ENCODE measurements at regions not wholly inside any gene's neighbourhood (a gene's known extent, or its start where the extent isn't known, plus 50 kb on each side); places are given as distances from the start of the nearest gene placed in this dataset.

DNA sequence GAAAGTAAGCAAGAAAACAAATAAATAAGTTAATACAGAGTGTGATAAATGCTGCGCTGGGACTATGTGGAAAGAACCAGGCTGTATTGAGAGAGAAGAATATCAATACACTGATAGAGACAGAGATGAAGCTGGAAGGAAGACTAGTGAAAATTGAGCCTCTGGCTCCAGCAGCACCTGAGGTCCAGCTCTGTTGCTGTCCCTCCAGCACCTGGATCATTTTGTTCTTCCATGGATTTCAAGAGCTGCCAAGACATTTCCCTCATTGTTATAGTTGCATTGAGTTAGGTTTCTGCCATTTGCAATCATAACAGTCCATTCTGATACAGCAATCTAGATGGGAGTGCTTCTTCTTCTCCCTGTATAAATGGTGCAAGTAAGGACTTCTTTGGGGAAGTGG is 242.7 kb upstream of the FGGY start:
- no peak for FAIRE-seq
- in situ Hi-C loops (cut with MboI) (no loop called here), intact Hi-C loops (cut with micrococcal nuclease) (no loop called here)
- H3K36me3 ChIP-seq (ENCODE audit: control insufficient read depth, insufficient read depth, low read length) = no peaks in the 10 kb centered on the region
- 0% methylated on average over 1 of the region's 1 CpG for WGBS (ENCODE audit: insufficient coverage, low coverage, missing lambda C conversion rate)
- H2AFZ ChIP-seq (ENCODE audit: low read depth, low read length) = no peak overlapping the region
- ChIA-PET POLR2A (interaction anchor here (0.7 to 1.0 kb wide), 2 partner anchors 19 to 271 kb away, joined by 3 read pairs; no protein-coding TSS in a partner anchor), CTCF (ENCODE audit: low intra/inter-chr PET ratio) (no interaction called here)
- peaks cover 0 to 11% of the 10 kb centered on the region in 2 experiments; a peak in 3 of 5 replicates for H3K27me3 ChIP-seq (ENCODE audit: control insufficient read depth in 2 of 2, insufficient read depth in 2 of 2, low read length in 2 of 2)
- H3K4me3 ChIP-seq = no peak overlapping the region
- H3K4me1 ChIP-seq (replicated peaks in 1 of 2; ENCODE audit: control insufficient read depth in 2 of 2, insufficient read depth in 2 of 2, low read length in 2 of 2) = peaks cover 0 to 16% of the 10 kb centered on the region in 2 experiments; a peak in 3 of 5 replicates
- H3K27ac ChIP-seq (ENCODE audit: extremely low read depth, low read depth, low read length) = no peak overlapping the region
- no peak overlapping the region for H3K4me2 ChIP-seq (ENCODE audit: insufficient read depth, low read length)
- no peaks in the 10 kb centered on the region for H4K20me1 ChIP-seq (replicated peaks; ENCODE audit: control insufficient read depth, insufficient read depth, low read length)
- no TSS peak for BruUV-seq (replicated peaks)
- H3K9me3 ChIP-seq (replicated peaks; ENCODE audit: control insufficient read depth, insufficient read depth, low read depth, low read length) = no peaks in the 10 kb centered on the region
- no peaks in the 10 kb centered on the region for H3K9me1 ChIP-seq (ENCODE audit: control insufficient read depth, insufficient read depth, low read length)
- ATAC-seq = no peak
- no peak overlapping the region for H3K9ac ChIP-seq (ENCODE audit: insufficient read depth in 1 of 2, low read depth in 2 of 2, low read length in 2 of 2)
- DNase-seq (ENCODE audit: extremely low read depth in 1 of 4, low spot score in 3 of 4) = no peak
- no peaks in the 10 kb centered on the region for H3K79me2 ChIP-seq (ENCODE audit: control insufficient read depth, insufficient read depth, low read length)
- TF ChIP-seq GABPA (tag; conservative IDR thresholded peaks at IDR 0.05; ENCODE audit: low read depth) = no peak
- no peak for TF ChIP-seq SIX5 (IDR thresholded peaks at IDR 0.05; ENCODE audit: borderline replicate concordance in 1 of 2, insufficient read depth in 1 of 2, low read depth in 1 of 2, low read length in 2 of 2)
- no peak for TF ChIP-seq MEF2D (tag; conservative IDR thresholded peaks at IDR 0.05; ENCODE audit: low read depth)
- no peak for TF ChIP-seq RBM25 (IDR thresholded peaks at IDR 0.05; ENCODE audit: low read depth, low read length, severe bottlenecking)
- no peak for TF ChIP-seq CBFA2T3 (IDR thresholded peaks at IDR 0.05)
- TF ChIP-seq, protein P1, sequence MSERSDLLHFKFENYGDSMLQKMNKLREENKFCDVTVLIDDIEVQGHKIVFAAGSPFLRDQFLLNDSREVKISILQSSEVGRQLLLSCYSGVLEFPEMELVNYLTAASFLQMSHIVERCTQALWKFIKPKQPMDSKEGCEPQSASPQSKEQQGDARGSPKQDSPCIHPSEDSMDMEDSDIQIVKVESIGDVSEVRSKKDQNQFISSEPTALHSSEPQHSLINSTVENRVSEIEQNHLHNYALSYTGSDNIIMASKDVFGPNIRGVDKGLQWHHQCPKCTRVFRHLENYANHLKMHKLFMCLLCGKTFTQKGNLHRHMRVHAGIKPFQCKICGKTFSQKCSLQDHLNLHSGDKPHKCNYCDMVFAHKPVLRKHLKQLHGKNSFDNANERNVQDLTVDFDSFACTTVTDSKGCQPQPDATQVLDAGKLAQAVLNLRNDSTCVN (CRISPR knock-in tag; IDR thresholded peaks at IDR 0.05) = no peak
- TF ChIP-seq SRSF9 (IDR thresholded peaks at IDR 0.05; ENCODE audit: borderline replicate concordance, low read depth, low read length) = no peak
- TF ChIP-seq, protein P2, sequence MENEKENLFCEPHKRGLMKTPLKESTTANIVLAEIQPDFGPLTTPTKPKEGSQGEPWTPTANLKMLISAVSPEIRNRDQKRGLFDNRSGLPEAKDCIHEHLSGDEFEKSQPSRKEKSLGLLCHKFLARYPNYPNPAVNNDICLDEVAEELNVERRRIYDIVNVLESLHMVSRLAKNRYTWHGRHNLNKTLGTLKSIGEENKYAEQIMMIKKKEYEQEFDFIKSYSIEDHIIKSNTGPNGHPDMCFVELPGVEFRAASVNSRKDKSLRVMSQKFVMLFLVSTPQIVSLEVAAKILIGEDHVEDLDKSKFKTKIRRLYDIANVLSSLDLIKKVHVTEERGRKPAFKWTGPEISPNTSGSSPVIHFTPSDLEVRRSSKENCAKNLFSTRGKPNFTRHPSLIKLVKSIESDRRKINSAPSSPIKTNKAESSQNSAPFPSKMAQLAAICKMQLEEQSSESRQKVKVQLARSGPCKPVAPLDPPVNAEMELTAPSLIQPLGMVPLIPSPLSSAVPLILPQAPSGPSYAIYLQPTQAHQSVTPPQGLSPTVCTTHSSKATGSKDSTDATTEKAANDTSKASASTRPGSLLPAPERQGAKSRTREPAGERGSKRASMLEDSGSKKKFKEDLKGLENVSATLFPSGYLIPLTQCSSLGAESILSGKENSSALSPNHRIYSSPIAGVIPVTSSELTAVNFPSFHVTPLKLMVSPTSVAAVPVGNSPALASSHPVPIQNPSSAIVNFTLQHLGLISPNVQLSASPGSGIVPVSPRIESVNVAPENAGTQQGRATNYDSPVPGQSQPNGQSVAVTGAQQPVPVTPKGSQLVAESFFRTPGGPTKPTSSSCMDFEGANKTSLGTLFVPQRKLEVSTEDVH (IDR thresholded peaks at IDR 0.05; ENCODE audit: low read depth, partially characterized antibody) = no peak
- no peak for TF ChIP-seq ZNF12 (CRISPR knock-in tag; IDR thresholded peaks at IDR 0.05)
- no peak for TF ChIP-seq SMC3 (conservative IDR thresholded peaks at IDR 0.05; ENCODE audit: insufficient read depth, low read depth, low read length)
- TF ChIP-seq ZNF780A (CRISPR knock-in tag; IDR thresholded peaks at IDR 0.05) = no peak
- no peak for TF ChIP-seq SRSF3 (IDR thresholded peaks at IDR 0.05; ENCODE audit: insufficient read depth, low read length)
- TF ChIP-seq ZNF445 (CRISPR knock-in tag; IDR thresholded peaks at IDR 0.05; ENCODE audit: low read depth) = no peak
- TF ChIP-seq, protein P3, sequence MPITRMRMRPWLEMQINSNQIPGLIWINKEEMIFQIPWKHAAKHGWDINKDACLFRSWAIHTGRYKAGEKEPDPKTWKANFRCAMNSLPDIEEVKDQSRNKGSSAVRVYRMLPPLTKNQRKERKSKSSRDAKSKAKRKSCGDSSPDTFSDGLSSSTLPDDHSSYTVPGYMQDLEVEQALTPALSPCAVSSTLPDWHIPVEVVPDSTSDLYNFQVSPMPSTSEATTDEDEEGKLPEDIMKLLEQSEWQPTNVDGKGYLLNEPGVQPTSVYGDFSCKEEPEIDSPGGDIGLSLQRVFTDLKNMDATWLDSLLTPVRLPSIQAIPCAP (CRISPR knock-in tag; IDR thresholded peaks at IDR 0.05; ENCODE audit: borderline replicate concordance) = no peak
- TF ChIP-seq HDAC6 (IDR thresholded peaks at IDR 0.05; ENCODE audit: low read depth, low read length) = no peak
- no peak for TF ChIP-seq HDAC3 (IDR thresholded peaks at IDR 0.05; ENCODE audit: borderline replicate concordance, partially characterized antibody)
